DND-41 (cell line): ENCODE measurements at regions not wholly inside any gene's neighbourhood (a gene's known extent, or its start where the extent isn't known, plus 50 kb on each side); places are given as distances from the start of the nearest gene placed in this dataset.

Experiments
- ATAC-seq: fragments of 200-7000 bp; cut with Tn5 transposase; 3 replicates; pipeline ENCODE4 v1.9.1; 2021; ENCODE audit warnings: low read depth; ENCODE audit not compliant: insufficient read depth
- DNase-seq: peaks from one replicate; pipeline ENCODE4 v3.0.0-alpha.2; 2020
- H2AFZ ChIP-seq: 2 replicates; pipeline ENCODE4 v1.6.0; 2012; ENCODE audit warnings: low read depth, low read length
- H3K27ac ChIP-seq: 2 replicates; pipeline ENCODE4 v1.5.1; 2012; ENCODE audit warnings: low read length, inconsistent platforms
- H3K27me3 ChIP-seq: fragments of 200-600 bp; sonication (generic); 2 replicates; pipeline ENCODE4 v1.6.0; 2012; ENCODE audit warnings: low read length, mild to moderate bottlenecking, inconsistent platforms; ENCODE audit not compliant: insufficient read depth, poor library complexity
- H3K36me3 ChIP-seq: 2 replicates; pipeline ENCODE4 v1.5.1; 2012; ENCODE audit warnings: low read length, inconsistent platforms; ENCODE audit not compliant: insufficient read depth
- H3K4me1 ChIP-seq: 2 replicates; pipeline ENCODE4 v1.5.1; 2012; ENCODE audit warnings: mild to moderate bottlenecking, low read length; ENCODE audit not compliant: insufficient read depth
- H3K4me2 ChIP-seq: 2 replicates; pipeline ENCODE4 v1.6.0; 2012; ENCODE audit warnings: mild to moderate bottlenecking, moderate library complexity, low read length, inconsistent platforms; ENCODE audit not compliant: insufficient read depth
- H3K4me3 ChIP-seq, 2 experiments: fragments of 200-600 bp in 1 of 2; shearing (Covaris generic) in 1 of 2; 2 replicates each; pipeline ENCODE4 v1.5.1; 2012 to 2016; ENCODE audit warnings: inconsistent platforms in 2 of 2, low read length in 2 of 2, mild to moderate bottlenecking in 2 of 2, low read depth in 1 of 2, moderate library complexity in 1 of 2
- H3K79me2 ChIP-seq: 2 replicates; pipeline ENCODE4 v1.6.0; 2012; ENCODE audit warnings: low read length, inconsistent platforms; ENCODE audit not compliant: insufficient read depth
- H3K9ac ChIP-seq: 2 replicates; pipeline ENCODE4 v1.6.0; 2012; ENCODE audit warnings: low read depth, mild to moderate bottlenecking, inconsistent platforms, low read length, moderate library complexity
- H3K9me3 ChIP-seq: 2 replicates; pipeline ENCODE4 v1.5.1; 2012; ENCODE audit warnings: low read length, moderate library complexity, mild to moderate bottlenecking, inconsistent platforms; ENCODE audit not compliant: insufficient read depth, severe bottlenecking
- H4K20me1 ChIP-seq: 2 replicates; pipeline ENCODE4 v1.6.0; 2012; ENCODE audit warnings: low read length; ENCODE audit not compliant: insufficient read depth
- CTCF ChIP-seq: IDR thresholded peaks from 2 replicates; pipeline ENCODE4 v1.5.1; 2012; ENCODE audit warnings: borderline replicate concordance, low read length, moderate library complexity, mild to moderate bottlenecking; ENCODE audit not compliant: poor library complexity, severe bottlenecking; ENCODE audit errors: extremely low read depth
- EZH2 ChIP-seq: IDR thresholded peaks from 3 replicates; pipeline ENCODE4 v1.6.1; 2012; ENCODE audit warnings: borderline replicate concordance, low read depth, mild to moderate bottlenecking, moderate library complexity, low read length, inconsistent platforms; ENCODE audit not compliant: severe bottlenecking

- H3K79me2 ChIP-seq, result no peaks in the 10 kb centered on the region
- H3K27me3 ChIP-seq, result no peaks in the 10 kb centered on the region
- no peak overlapping the region for H3K9ac ChIP-seq
- H3K9me3 ChIP-seq, result no peaks in the 10 kb centered on the region
- no peak overlapping the region for H3K4me3 ChIP-seq
- no peak for ATAC-seq
- H4K20me1 ChIP-seq, result no peaks in the 10 kb centered on the region
- no peak overlapping the region for H2AFZ ChIP-seq
- H3K4me2 ChIP-seq, result no peak overlapping the region
- DNase-seq, result no peak
- no peak overlapping the region for H3K27ac ChIP-seq
- TF ChIP-seq EZH2 (no peak), CTCF (no peak)
- H3K36me3 ChIP-seq, result no peaks in the 10 kb centered on the region
- H3K4me1 ChIP-seq, result peaks cover 4% of the 10 kb centered on the region; the same call in 1 of the 2 replicates
Observed at GRCh38 chr15:70414626-70415025, 316.9 kb upstream of the TLE3 start.

GRCh38 chr15:70412794-70413193, 315.1 kb upstream of the TLE3 start:
- H3K27ac ChIP-seq, result no peak overlapping the region
- H3K4me1 ChIP-seq, result peaks cover 4% of the 10 kb centered on the region; the same call in 1 of the 2 replicates
- H3K27me3 ChIP-seq, result no peaks in the 10 kb centered on the region
- no peak for DNase-seq
- no peak overlapping the region for H3K4me2 ChIP-seq
- no peak overlapping the region for H3K9ac ChIP-seq
- H3K9me3 ChIP-seq, result peaks cover 4% of the 10 kb centered on the region
- H3K4me3 ChIP-seq, result no peak overlapping the region
- no peaks in the 10 kb centered on the region for H3K36me3 ChIP-seq
- TF ChIP-seq EZH2, result no peak
- no peak for TF ChIP-seq CTCF
- no peaks in the 10 kb centered on the region for H3K79me2 ChIP-seq
- ATAC-seq, result no peak
- H2AFZ ChIP-seq, result no peak overlapping the region
- no peaks in the 10 kb centered on the region for H4K20me1 ChIP-seq

GRCh38 chr15:70411143-70411863, 313.6 kb upstream of the TLE3 start:
- Histone ChIP-seq H3K4me1 (peaks cover 4% of the 10 kb centered on the region; the same call in 1 of the 2 replicates), H3K9ac (no peak overlapping the region), H4K20me1 (no peaks in the 10 kb centered on the region), H3K9me3 (peaks cover 4% of the 10 kb centered on the region), H3K36me3 (no peaks in the 10 kb centered on the region), H3K4me3 (no peak overlapping the region), H3K27me3 (no peaks in the 10 kb centered on the region), H3K4me2 (no peak overlapping the region), H3K79me2 (no peaks in the 10 kb centered on the region), H3K27ac (no peak overlapping the region), H2AFZ (no peak overlapping the region)
- no peak for TF ChIP-seq CTCF
- TF ChIP-seq EZH2, result no peak
- no peak for ATAC-seq
- DNase-seq, result no peak
